Upper lobe of right lung (tissue), 1 donor: ENCODE measurements at regions not wholly inside any gene's neighbourhood (a gene's known extent, or its start where the extent isn't known, plus 50 kb on each side); places are given as distances from the start of the nearest gene placed in this dataset.

ENCODE experiments used
- ATAC-seq: fragments of 200-7000 bp; cut with Tn5 transposase; one replicate; pipeline ENCODE4 v1.9.1; 2020; ENCODE audit warnings: mild to moderate bottlenecking, moderate library complexity
- DNase-seq: peaks from one replicate; pipeline ENCODE4 v3.0.0-alpha.2; 2020
- H3K27ac ChIP-seq: fragments of 200-600 bp; one replicate; pipeline ENCODE4 v1.8.0; 2022
- H3K27me3 ChIP-seq: fragments of 200-600 bp; one replicate; pipeline ENCODE4 v1.8.0; 2022; ENCODE audit warnings: mild to moderate bottlenecking
- H3K36me3 ChIP-seq: fragments of 200-600 bp; one replicate; pipeline ENCODE4 v1.8.0; 2022
- H3K4me1 ChIP-seq: fragments of 200-600 bp; one replicate; pipeline ENCODE4 v1.8.0; 2022
- H3K4me3 ChIP-seq: fragments of 200-600 bp; one replicate; pipeline ENCODE4 v1.8.0; 2022; ENCODE audit warnings: mild to moderate bottlenecking
- H3K9me3 ChIP-seq: fragments of 200-600 bp; one replicate; pipeline ENCODE4 v1.8.0; 2022
- CTCF ChIP-seq: fragments of 200-600 bp; IDR thresholded peaks from one replicate; pipeline ENCODE4 v1.8.0; 2022; ENCODE audit warnings: antibody characterized with exemption
- intact Hi-C: fragments of 100-400 bp; cut with DNase I; formaldehyde crosslinking; loops from one replicate; pipeline ENCODE4 v1.11.0; 2022
- donor health status: DM: no; HTN: yes; CAD: no; lungs with severe emphysema.

- no peak overlapping the region for H3K4me3 ChIP-seq
- no peak overlapping the region for H3K27ac ChIP-seq
- no peaks in the 10 kb centered on the region for H3K27me3 ChIP-seq
- DNase-seq: no peak
- no peak for TF ChIP-seq CTCF
- H3K4me1 ChIP-seq: no peaks in the 10 kb centered on the region
- H3K9me3 ChIP-seq: no peaks in the 10 kb centered on the region
- H3K36me3 ChIP-seq: no peaks in the 10 kb centered on the region
- no peak for ATAC-seq
- intact Hi-C loops: no loop called here
These were observed 66.8 kb upstream of the NT5E start for GRCh38 chr6:85383042-85383441.

- Histone ChIP-seq H3K27me3 (no peaks in the 10 kb centered on the region), H3K4me1 (no peaks in the 10 kb centered on the region), H3K9me3 (no peaks in the 10 kb centered on the region), H3K36me3 (no peaks in the 10 kb centered on the region), H3K4me3 (no peak overlapping the region), H3K27ac (no peak overlapping the region)
- DNase-seq (no peak), ATAC-seq (no peak)
- intact Hi-C loops: no loop called here
- TF ChIP-seq CTCF: no peak
These were observed 67.3 kb upstream of the NT5E start for GRCh38 chr6:85382541-85382940.

GRCh38 chr6:85372915-85373270 lies 77.0 kb upstream of the NT5E start:
- Histone ChIP-seq H3K4me1 (no peaks in the 10 kb centered on the region), H3K4me3 (no peak overlapping the region), H3K27me3 (no peaks in the 10 kb centered on the region), H3K27ac (no peak overlapping the region), H3K36me3 (no peaks in the 10 kb centered on the region), H3K9me3 (no peaks in the 10 kb centered on the region)
- intact Hi-C loops: no loop called here
- DNase-seq (no peak), ATAC-seq (no peak)
- no peak for TF ChIP-seq CTCF

GRCh38 chr6:85372188-85372914 lies 77.5 kb upstream of the NT5E start:
- H3K27ac ChIP-seq: no peak overlapping the region
- peak; percentile 36 for ATAC-seq
- H3K27me3 ChIP-seq: no peaks in the 10 kb centered on the region
- H3K4me1 ChIP-seq: no peaks in the 10 kb centered on the region
- H3K36me3 ChIP-seq: no peaks in the 10 kb centered on the region
- DNase-seq: no peak
- intact Hi-C loops: no loop called here
- TF ChIP-seq CTCF: peak; percentile 6
- H3K4me3 ChIP-seq: no peak overlapping the region
- H3K9me3 ChIP-seq: no peaks in the 10 kb centered on the region

- Histone ChIP-seq H3K27me3 (no peaks in the 10 kb centered on the region), H3K27ac (no peak overlapping the region), H3K4me1 (no peaks in the 10 kb centered on the region), H3K36me3 (no peaks in the 10 kb centered on the region), H3K9me3 (no peaks in the 10 kb centered on the region), H3K4me3 (no peak overlapping the region)
- TF ChIP-seq CTCF: no peak
- DNase-seq (no peak), ATAC-seq (no peak)
- intact Hi-C loops: no loop called here
These were observed 81.3 kb upstream of the NT5E start for GRCh38 chr6:85368631-85369030.

GRCh38 chr6:85364344-85364743 lies 85.5 kb upstream of the NT5E start:
- Histone ChIP-seq H3K36me3 (no peaks in the 10 kb centered on the region), H3K9me3 (no peaks in the 10 kb centered on the region), H3K4me3 (no peak overlapping the region), H3K4me1 (no peaks in the 10 kb centered on the region), H3K27ac (no peak overlapping the region), H3K27me3 (no peaks in the 10 kb centered on the region)
- intact Hi-C loops: no loop called here
- no peak for DNase-seq
- no peak for TF ChIP-seq CTCF
- no peak for ATAC-seq
